Coronary artery (tissue), 2 donors: ENCODE measurements at regions not wholly inside any gene's neighbourhood (a gene's known extent, or its start where the extent isn't known, plus 50 kb on each side); places are given as distances from the start of the nearest gene placed in this dataset.

Source experiments
- DNase-seq: peaks from one replicate; pipeline ENCODE4 v3.0.0-alpha.2; 2017; ENCODE audit warnings: low spot score
- H3K27ac ChIP-seq, 2 donors: fragments of 200-600 bp; sonication (generic); one replicate each; pipeline ENCODE4 v1.5.1; 2016 to 2019
- H3K4me3 ChIP-seq: fragments of 200-600 bp; sonication (generic); 2 replicates; pipeline ENCODE4 v1.5.1; 2016; ENCODE audit warnings: mild to moderate bottlenecking, moderate library complexity
- CTCF ChIP-seq: fragments of 200-600 bp; sonication (generic); IDR thresholded peaks from one replicate; pipeline ENCODE4 v1.5.1; 2019; ENCODE audit warnings: antibody characterized with exemption

DNA sequence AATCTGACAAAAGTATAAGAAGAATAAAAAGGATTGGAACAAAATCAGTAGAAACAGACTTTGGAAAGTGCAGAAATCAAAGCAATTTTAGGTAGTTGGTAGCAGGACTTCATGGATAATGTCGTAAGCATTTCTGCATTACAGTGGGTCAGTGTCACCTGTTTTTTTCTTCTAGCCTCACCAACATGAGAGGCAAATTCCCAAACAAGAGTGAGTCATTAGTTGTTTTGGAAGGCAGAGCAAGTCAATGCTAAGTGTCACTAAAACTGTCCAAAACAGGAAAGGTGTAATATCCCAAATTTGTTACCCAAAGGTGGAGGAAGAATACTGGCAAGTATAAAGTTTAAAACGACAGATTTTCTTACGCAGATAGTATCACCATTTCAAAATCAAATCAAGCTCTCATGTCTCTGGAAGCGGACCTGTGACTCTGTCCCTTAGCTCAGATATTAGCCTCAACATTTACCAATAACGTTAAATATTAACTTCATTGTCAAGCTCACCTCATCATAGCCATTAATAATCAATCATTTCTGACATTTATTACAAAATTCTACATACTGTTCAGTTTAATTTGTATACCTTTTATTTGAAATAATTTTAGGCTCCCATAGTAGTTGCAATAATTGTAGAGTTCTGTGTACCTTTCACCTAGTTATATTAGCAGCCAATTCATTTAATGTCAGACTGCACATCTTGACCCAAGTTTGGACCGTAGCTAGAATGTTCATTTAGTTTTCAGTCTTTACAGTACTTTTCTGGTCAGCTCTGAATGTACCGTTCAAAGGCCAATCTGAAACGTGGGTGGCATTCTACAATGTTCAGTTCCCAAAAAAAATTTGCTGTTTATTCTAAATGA is 901.2 kb upstream of the COX7C start:
- no peak overlapping the region for H3K4me3 ChIP-seq
- no peak overlapping the region for H3K27ac ChIP-seq
- TF ChIP-seq CTCF: no peak
- no peak for DNase-seq

DNA sequence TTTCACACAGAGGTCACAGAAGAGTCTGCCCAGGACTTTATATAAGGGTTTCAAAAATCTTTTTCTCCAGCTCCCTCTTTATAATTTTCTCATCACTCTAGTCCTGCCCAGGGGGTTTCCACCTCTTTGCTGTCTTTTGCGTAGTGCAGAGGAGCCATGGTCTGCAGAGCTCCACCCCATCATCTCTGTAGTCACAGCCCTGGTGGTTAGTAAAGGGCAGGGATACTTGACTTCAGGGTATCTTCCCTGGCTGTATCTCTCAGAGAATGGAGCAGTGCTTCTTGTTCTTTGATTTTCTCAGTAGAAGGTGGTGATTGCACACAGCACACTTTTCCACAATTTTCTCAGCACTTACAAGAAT is 900.6 kb upstream of the COX7C start:
- no peak overlapping the region for H3K4me3 ChIP-seq
- no peak for DNase-seq
- TF ChIP-seq CTCF: no peak

GRCh38 chr5:85732185-85732584 is 885.6 kb upstream of the COX7C start:
- no peak overlapping the region for H3K27ac ChIP-seq
- H3K4me3 ChIP-seq: no peak overlapping the region
- DNase-seq: no peak
- TF ChIP-seq CTCF: no peak

More for the DNA sequence above, 900.6 kb upstream of the COX7C start:
- H3K27ac ChIP-seq: no peak overlapping the region

DNA sequence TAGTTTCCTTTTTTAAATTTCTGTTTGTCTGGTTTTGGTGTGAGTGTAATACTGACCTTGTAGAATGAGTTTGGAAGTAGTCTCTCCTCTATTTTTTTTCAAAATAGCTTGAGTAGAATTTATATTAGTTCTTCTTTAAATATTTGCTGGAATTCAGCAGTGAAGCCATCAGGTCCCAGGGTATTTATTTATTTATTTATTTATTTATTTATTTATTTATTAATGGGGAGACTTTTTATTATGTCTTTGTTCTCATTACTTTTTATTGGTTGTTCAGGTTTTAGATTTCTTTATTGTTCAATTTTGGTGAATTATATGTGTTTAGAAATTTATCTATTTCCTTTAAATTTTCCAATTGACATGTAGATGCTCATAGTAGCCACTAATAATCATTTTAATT is 875.8 kb upstream of the COX7C start:
- Histone ChIP-seq H3K27ac (no peak overlapping the region), H3K4me3 (no peak overlapping the region)
- DNase-seq: no peak
- no peak for TF ChIP-seq CTCF

GRCh38 chr5:85760519-85760918 is 857.2 kb upstream of the COX7C start:
- Histone ChIP-seq H3K4me3 (no peak overlapping the region), H3K27ac (no peak overlapping the region)
- no peak for DNase-seq
- TF ChIP-seq CTCF: no peak

DNA sequence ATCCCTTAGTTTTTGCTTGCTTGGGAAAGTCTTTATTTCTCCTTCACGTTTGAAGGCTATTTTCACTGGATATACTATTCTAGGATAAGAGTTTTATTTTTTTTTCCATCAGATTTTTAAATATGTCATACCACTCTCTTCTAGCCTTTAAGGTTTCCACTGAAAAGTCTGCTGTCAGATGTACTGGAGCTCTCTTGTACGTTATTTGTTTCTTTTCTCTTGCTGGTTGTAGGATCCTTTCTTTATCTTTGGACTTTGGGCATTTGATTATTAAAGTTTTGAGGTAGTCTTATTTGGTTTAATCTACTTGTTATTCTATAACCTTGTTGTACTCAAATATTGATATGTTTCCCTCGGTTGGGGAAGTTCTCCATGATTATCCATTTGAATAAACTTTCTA is 848.4 kb upstream of the COX7C start:
- Histone ChIP-seq H3K4me3 (no peak overlapping the region), H3K27ac (no peak overlapping the region)
- no peak for TF ChIP-seq CTCF
- DNase-seq: no peak

- Histone ChIP-seq H3K4me3 (no peak overlapping the region), H3K27ac (no peak overlapping the region)
- no peak for TF ChIP-seq CTCF
- no peak for DNase-seq
Observed at GRCh38 chr5:85784746-85785145, 833.0 kb upstream of the COX7C start.
